HG03457 (cell line): ENCODE measurements at regions not wholly inside any gene's neighbourhood (a gene's known extent, or its start where the extent isn't known, plus 50 kb on each side); places are given as distances from the start of the nearest gene placed in this dataset.
A peak's percentile ranks its signal among the peaks of the same experiment; 100 is the strongest.
"Not testable (repeated sequence)": the region's sequence is repeated elsewhere in the genome, so short reads cannot be mapped to it uniquely, and the experiment has no call there.

Experiments used
- ATAC-seq: cut with Tn5 transposase; IDR thresholded peaks from one replicate; pipeline ENCODE4 v1.9.1; 2021; ENCODE audit warnings: moderate number of reproducible peaks; ENCODE audit not compliant: unreplicated experiment

DNA sequence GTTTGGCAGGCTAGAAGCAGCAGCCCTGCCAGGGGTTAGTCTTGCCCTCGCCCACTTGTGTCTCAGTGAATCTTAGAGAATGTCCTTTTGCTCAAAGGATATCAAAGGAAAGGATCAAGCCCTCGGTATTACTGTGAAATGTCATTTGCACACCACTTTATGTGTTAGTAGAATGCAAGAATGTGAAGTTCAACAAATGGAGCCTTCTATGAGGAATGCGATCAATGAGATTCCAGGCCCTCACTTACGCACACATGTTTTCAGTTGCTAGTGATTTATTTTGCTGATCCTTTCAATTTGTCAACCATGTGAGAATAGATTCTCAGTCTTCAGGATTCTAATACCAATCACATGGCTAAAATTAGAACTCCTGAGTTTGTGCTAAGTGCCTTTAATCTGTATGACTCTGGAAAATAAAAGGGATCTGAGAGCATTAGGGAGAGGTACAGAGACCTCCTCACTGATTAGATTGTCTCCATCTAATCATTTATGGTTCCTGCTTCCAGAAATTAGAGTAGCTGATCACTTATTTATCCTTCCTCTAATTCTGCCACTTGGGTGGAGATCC, 123.0 kb upstream of the SP4 start:
- ATAC-seq: no peak

GRCh38 chr7:21305455-21306235, 122.2 kb upstream of the SP4 start:
- ATAC-seq: no peak

DNA sequence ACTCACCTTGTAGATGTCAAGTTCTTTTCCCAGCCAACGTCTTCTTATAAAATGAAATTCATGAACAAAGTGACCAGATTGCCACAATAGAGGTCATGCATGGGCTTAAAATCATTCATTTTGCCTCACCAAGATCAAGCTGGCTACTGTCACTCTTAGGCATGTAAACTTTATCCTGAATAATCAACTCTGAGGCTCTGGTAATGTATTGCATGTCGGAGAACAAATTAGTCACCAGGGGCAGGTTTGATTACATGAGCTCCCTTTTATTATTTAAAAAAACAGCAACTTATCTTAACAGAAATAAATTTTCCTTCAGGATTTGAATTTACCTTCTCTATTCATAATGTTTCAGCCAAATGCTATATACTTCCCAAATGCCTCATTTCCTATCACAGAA, 112.9 kb upstream of the SP4 start:
- no peak for ATAC-seq

DNA sequence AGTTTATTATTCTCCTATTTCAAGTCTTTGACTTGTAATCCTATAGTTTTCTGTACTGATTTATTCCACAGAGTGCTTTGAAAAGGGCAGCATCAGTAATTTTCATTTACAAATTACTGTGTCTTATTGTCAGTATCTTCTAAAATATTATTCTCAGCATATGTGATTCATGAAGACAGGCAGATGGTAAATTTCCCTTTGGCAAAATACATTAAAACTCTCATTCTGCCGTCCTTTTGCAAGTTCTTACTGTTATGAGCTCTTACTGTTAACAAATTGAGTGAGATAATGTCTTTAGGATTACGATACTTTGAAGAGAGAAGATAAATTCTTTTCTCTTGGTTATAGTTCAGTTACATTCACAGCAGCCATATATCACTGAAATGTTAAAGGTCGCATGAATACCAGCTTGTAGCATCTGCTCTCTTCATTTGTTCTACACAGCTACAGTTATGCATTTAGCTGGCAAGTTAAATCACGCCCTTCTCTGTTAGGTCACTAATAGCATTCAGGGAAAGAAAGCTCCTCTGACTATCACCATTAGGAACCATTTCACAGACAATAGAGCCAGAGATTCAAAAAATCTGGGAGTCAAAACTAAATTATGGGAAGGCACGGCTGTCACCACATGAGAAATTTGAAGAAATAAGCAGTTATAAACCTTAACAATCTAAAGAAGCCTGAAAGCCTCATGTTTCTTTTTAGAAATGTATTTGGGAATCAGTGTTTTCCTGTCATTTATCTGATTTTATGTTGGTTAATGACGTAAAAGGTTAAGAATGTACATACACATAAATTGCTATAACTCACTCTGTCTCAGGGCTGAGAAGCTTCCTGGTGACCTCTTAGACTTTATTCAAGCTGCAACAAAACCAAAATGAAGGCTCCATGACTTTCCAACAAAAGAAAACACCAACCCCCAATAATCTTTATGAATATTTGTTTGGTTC, 109.6 kb upstream of the SP4 start:
- no peak for ATAC-seq

GRCh38 chr7:21318916-21319270, 109.0 kb upstream of the SP4 start:
- no peak for ATAC-seq

GRCh38 chr7:21326241-21326640, 101.6 kb upstream of the SP4 start:
- no peak for ATAC-seq

DNA sequence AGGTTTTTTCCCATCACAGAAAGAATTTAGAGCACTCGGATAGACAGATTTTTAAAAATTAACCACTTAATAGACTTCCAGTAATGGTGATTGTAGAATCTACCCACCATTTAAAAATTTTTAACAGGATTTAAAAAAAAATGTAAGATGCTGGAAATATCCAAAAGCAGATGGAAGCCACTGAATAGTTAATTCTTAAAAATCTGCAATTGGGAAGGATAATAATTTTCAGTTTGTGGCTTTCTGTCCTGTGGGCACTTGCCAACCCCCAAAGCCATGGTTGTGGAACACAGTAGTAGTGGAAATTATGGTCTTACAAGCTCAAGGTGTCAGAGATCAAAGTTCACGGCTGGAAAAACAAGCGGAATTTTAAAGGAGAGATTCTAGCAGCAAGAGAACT, 101.0 kb upstream of the SP4 start:
- no peak for ATAC-seq

- no peak for ATAC-seq
Observed at GRCh38 chr7:21327422-21328409, 100.2 kb upstream of the SP4 start.

DNA sequence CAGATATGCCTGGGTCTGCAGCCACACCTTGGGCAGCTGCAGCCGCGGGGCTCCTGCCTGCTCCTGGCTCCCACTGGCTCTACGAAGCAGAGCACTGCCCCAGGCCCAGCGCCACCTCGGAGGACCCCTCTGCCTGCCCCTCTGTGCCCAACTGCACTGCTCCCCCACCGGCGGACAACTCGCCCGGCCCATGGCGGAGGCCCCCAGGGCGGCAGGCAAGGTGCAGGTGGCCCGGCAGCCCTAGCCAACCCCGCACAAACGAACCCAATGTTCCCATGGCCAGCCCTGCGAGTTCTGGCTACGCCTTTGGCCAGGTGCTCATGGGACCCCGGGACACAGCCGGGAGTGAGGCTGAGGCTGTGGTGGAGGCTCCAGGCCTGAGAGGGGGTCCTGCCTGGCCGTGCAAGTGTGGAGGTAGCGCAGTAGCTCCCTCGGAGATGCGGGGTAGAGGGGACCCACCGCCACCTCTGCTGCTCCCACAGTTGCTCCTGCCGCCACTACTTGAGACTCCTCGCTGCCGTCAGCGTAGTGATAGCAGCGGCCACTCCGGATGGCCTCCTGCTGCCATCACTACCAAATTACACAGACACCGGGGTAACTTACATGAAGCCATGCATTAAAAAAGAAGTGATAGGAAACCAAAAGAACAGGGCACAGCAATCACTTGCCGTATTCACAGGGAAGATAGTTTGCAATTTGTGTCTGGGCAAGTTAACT, 97.3 kb upstream of the SP4 start:
- ATAC-seq: no peak

DNA sequence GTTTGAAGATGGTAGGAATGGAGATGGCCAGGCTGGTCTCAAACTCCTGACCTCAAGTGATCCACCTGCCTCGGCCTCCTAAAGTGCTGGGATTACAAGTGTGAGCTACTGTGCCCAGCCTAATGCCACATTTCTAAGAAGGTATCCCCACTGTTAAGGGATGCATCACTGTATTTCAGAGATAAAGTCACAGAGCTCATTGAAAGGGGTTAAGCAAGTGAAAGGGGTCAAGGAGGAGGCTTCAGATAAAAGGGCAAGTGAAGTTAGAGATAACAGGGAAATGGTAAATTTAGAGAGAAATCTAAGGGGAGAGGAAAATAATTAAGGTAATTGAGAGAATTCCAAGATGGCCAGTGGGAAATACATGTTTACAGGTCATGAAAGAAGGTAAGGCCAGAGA, 93.0 kb upstream of the SP4 start:
- ATAC-seq: no peak

DNA sequence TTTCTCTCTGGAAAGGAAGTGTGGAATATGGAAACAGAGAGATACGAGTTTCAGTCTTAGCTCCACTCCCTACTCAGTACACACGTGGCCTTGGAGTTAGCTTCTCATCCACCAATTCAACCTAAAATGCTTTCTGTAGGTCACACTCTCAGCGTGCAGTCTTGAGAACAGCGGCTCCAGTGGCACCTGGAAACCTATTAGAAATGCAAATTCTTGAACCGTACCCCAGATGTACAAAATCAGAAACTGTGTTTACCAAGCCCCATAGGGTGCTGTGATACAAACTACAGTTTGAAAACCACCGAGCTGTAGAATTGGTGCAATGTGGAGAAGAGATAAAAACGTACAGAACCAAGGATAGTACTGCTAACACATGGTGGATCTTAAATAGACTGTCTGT, 91.1 kb upstream of the SP4 start:
- no peak for ATAC-seq

DNA sequence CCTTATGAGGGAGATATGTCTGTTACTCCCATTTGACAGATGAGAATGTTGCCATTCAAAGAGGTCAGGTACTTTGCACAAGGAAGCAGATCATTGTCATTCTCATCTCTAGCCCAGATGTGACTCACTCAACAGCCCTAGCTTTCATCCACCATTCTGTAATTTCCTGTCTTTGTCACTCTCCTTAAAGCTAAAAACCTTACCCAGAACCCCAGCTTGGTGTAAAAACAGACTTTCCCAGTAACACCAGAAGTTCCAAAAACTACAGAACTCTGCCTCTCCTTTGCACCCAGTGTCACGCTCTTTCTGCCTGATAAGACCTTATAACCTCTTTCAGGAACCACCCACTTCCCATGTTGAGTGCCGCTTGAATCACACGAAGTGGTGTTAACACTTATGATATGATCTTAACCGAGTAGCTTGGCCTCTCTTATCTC, 89.1 kb upstream of the SP4 start:
- ATAC-seq: no peak

DNA sequence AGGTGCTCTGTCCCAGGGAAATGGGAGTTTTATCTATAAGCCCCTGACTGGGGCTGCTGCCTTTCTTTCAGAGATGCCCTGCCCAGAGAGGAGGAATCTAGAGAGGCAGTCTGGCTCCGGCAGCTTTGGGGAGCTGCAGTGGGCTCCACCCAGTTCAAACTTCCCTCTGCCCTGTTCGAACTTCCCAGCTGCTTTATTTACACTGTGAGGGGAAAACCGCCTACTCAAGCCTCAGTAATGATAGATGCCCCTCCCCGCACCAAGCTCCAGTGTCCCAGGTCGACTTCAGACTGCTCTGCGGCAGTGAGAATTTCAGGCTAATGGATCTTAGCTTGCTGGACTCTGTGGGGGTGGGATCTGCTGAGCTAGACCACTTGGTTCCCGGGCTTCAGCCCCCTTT, 83.0 kb upstream of the SP4 start:
- ATAC-seq: not testable (repeated sequence)

GRCh38 chr7:21345361-21345760, 82.5 kb upstream of the SP4 start:
- ATAC-seq: no peak

DNA sequence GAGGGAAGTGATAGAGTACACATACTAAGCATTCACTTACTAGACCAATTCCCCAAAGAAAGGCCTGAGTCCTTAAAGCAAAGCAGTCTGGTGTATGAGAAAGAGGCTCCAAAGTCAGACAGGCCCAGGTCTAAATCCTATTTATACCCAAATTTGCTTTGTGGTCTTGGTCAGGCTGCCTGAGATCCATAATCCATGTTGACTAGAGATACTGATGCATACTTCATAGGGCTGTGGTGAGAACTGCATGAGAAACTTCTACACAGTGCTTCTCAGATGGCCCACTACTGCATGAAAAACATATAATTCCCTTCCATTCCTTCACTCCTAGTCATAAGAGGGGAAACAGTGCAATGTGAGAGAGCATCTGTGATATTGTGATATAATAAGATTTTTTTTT, 81.6 kb upstream of the SP4 start:
- no peak for ATAC-seq

DNA sequence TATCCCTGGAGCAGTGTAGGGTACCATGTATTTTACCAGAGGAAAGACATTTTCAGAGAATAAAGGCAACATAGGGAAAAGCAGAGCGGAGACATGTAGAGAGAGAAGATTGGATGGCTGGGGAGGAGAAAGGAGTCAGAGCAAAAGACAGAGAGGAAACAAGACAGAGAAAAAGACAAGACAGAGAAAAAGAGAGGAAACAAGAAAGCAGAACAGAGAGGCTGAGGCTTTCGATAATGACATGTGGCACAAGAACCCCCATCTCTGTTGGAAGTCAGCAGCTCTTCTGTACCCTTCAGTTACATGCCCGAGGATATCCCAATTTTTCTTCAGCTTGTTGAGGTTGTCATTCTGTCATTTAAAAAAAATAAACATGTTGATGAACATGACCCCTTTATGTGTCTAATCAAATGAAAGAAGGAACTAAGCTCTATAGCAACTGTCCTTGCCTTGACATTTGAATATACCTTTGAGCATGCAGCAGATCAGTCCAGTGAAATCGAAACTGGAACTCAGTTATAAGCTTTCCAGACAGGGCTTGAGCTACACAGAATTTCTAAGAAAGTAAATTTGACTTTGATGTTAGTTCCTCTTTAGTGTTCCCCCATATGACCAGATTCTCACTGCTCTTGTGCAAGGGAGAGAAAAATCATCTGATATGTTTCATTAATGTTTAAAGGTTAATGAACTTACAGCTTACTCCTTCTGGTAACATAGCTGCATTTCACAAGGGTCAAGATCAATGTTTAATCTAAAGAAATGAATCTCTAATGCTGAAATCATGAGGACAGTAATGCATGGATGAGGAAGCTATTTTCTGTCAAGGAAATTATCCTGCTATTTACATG, 75.1 kb upstream of the SP4 start:
- ATAC-seq: peak; percentile 85

DNA sequence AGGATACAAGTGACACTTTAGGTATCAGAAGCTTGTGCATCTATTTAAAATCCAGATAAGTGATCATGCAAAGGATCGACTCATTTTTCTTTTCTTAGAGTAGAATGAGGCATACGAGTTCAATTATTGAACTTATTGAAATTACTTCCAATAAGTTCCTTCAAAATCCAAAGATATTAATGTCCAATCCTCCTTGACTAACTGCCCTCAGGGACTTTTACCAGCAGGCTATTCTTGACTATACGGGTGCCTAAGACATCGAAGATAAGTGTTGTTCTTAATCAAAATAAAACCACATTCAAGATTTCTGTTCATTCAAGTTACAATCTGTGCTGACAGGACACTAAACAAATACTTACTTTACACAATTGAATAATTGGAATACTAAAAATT, 74.5 kb upstream of the SP4 start:
- ATAC-seq: no peak

DNA sequence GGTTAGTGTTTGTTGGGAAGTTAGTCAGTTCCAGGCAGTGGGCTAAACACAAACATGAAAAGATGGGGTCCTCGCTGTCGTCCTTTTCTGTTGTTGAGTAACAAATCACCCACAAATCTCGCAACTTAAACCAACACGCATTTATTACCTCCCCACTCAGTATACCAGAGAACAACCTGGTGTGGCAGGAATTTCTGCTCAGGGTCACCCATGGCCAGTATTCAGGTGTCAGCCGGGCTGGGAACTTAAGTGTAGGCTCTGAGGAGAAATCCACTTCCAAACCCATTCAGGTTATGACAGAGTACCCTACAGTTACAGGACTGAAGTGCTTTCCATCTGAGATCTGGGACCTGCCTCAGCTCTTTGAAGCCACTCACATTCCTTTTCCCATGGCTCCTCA, 73.6 kb upstream of the SP4 start:
- ATAC-seq: no peak

GRCh38 chr7:21355406-21355874, 72.4 kb upstream of the SP4 start:
- peak; percentile 82 for ATAC-seq
